ENCODE measurements at regions not wholly inside any gene's neighbourhood (a gene's known extent, or its start where the extent isn't known, plus 50 kb on each side); places are given as distances from the start of the nearest gene placed in this dataset.

DNA sequence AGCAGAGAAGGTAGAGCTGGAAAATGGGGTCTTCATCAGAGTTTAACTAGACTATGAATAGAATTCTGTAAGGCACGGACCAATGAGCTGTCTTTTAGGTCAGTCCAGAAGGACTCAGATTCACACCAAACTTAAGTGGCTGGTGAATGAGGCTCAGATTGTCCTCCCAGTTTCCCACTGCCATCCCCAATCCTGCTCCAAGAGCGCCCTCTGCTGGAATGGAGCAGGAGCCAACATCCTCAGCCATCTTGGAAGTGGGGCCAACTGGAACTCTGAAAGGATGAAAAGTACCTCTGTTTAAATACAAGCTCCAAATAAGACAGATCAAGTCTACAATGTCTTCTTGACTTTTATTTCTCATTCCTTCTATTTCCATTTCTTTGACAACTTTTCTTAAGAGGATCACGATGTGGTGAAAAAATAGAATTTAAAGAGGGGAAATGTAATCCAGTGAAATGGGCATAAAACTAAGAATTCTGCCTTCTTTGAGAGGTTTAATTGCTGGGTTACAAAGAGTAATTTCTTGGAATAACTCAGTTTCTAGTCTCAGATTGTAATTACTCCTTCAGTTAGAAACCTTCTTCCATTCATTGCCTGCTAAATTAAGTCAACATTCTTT lies 217.1 kb upstream of the TPRG1 start:
- peak overlapping the region; percentile 5; the same call in 1 of the 2 replicates for H3K9ac ChIP-seq (ENCODE audit: low read length)
- H3K4me3 ChIP-seq (ENCODE audit: insufficient read depth, low read length, poor library complexity, severe bottlenecking) = no peak overlapping the region
- no peaks in the 10 kb centered on the region for H3K79me2 ChIP-seq (ENCODE audit: insufficient read depth, low read length)
- H3K4me2 ChIP-seq (ENCODE audit: low read depth, low read length, poor library complexity, severe bottlenecking) = no peak overlapping the region
- no peaks in the 10 kb centered on the region for H3K9me3 ChIP-seq (ENCODE audit: insufficient read depth, low read length)
- H3F3A ChIP-seq (ENCODE audit: insufficient read depth) = 0 out of 2 replicates have a peak, but pooled peaks cover 7% of the 10 kb centered on the region
- no peaks in the 10 kb centered on the region for H4K20me1 ChIP-seq (ENCODE audit: low read depth, low read length)
- H3K27ac ChIP-seq (ENCODE audit: low read depth, low read length) = no peak overlapping the region
- H3K9me2 ChIP-seq (replicated peaks; ENCODE audit: insufficient read depth, low read length) = no peaks in the 10 kb centered on the region
- H3K36me3 ChIP-seq (ENCODE audit: low read length) = no peaks in the 10 kb centered on the region
- no peaks in the 10 kb centered on the region for H3K27me3 ChIP-seq (ENCODE audit: low read length)
- peak overlapping the region; percentile 10 for H2AFZ ChIP-seq (ENCODE audit: low read depth, low read length, severe bottlenecking)
- TF ChIP-seq EZH2phosphoT487 (conservative IDR thresholded peaks at IDR 0.05; ENCODE audit: low read length) = no peak
- TF ChIP-seq, protein P1, sequence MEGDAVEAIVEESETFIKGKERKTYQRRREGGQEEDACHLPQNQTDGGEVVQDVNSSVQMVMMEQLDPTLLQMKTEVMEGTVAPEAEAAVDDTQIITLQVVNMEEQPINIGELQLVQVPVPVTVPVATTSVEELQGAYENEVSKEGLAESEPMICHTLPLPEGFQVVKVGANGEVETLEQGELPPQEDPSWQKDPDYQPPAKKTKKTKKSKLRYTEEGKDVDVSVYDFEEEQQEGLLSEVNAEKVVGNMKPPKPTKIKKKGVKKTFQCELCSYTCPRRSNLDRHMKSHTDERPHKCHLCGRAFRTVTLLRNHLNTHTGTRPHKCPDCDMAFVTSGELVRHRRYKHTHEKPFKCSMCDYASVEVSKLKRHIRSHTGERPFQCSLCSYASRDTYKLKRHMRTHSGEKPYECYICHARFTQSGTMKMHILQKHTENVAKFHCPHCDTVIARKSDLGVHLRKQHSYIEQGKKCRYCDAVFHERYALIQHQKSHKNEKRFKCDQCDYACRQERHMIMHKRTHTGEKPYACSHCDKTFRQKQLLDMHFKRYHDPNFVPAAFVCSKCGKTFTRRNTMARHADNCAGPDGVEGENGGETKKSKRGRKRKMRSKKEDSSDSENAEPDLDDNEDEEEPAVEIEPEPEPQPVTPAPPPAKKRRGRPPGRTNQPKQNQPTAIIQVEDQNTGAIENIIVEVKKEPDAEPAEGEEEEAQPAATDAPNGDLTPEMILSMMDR (IDR thresholded peaks at IDR 0.05; ENCODE audit: insufficient read depth, low read length, poor library complexity, severe bottlenecking) = peak; percentile 93

DNA sequence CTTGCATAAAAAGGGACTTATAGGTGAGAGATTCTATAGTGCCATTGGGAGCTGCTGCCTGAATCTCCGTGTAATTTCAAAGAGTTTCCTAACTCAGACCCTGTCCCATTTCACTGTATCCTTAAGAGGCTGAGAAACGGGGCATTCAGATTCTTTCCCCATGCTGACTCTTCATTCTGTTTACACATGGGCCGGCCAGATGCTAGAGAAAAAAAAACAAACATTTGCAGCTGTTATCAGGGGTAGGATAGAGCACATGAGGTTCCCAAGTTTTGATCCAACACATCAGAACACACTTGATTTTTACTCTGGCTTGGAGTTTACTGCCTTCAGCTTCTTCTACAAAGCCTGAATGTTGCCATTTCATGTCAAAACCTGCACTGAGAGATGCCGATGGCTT lies 215.9 kb upstream of the TPRG1 start:
- H3K36me3 ChIP-seq (ENCODE audit: low read length) = no peaks in the 10 kb centered on the region
- no peaks in the 10 kb centered on the region for H3K27me3 ChIP-seq (ENCODE audit: low read length)
- no peaks in the 10 kb centered on the region for H4K20me1 ChIP-seq (ENCODE audit: low read depth, low read length)
- H3K9me2 ChIP-seq (replicated peaks; ENCODE audit: insufficient read depth, low read length) = no peaks in the 10 kb centered on the region
- TF ChIP-seq EZH2phosphoT487 (conservative IDR thresholded peaks at IDR 0.05; ENCODE audit: low read length) = no peak
- 0 out of 2 replicates have a peak, but pooled peaks cover 7% of the 10 kb centered on the region for H3F3A ChIP-seq (ENCODE audit: insufficient read depth)
- no peak overlapping the region for H3K27ac ChIP-seq (ENCODE audit: low read depth, low read length)
- no peak overlapping the region for H3K4me2 ChIP-seq (ENCODE audit: low read depth, low read length, poor library complexity, severe bottlenecking)
- no peak overlapping the region for H2AFZ ChIP-seq (ENCODE audit: low read depth, low read length, severe bottlenecking)
- H3K9me3 ChIP-seq (ENCODE audit: insufficient read depth, low read length) = no peaks in the 10 kb centered on the region
- H3K79me2 ChIP-seq (ENCODE audit: insufficient read depth, low read length) = no peaks in the 10 kb centered on the region
- H3K4me3 ChIP-seq (ENCODE audit: insufficient read depth, low read length, poor library complexity, severe bottlenecking) = no peak overlapping the region
- no peak overlapping the region for H3K9ac ChIP-seq (ENCODE audit: low read length)

DNA sequence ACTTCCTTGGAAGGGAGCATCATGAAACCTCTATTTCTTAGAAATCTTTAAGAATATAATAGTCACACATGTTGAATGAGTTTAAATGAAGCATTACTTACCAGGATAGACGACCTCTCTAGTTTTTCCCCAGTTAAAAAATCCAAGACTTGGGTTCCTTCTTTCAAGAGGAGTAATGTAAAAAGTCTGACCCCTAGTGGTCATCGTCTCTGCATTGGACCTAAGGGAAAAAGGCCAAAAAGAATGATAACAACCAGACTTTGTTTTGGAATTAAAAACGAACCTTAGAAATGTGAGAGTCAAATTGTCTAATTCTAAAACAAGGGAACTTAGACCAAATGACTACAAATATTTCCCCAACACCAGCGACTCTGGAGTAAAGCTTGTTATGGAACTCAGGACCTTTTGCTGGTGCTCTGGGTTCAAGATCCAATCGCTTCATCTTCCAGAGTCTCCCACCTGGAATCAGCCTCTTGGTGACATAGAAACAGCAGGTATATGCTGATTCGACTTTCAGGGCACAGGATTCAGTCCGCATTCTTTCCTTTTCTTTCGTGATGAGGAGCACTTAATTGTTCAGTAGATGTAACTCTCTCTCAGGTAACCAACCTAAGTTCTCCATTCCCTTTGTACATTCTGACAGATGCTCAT lies 214.8 kb upstream of the TPRG1 start:
- no peak for TF ChIP-seq EZH2phosphoT487 (conservative IDR thresholded peaks at IDR 0.05; ENCODE audit: low read length)
- TF ChIP-seq, protein P1 (IDR thresholded peaks at IDR 0.05; ENCODE audit: insufficient read depth, low read length, poor library complexity, severe bottlenecking) = peak; percentile 90
- Histone ChIP-seq H3K27me3 (ENCODE audit: low read length) (no peaks in the 10 kb centered on the region), H3K9me3 (ENCODE audit: insufficient read depth, low read length) (no peaks in the 10 kb centered on the region), H3K9me2 (replicated peaks; ENCODE audit: insufficient read depth, low read length) (no peaks in the 10 kb centered on the region), H3F3A (ENCODE audit: insufficient read depth) (0 out of 2 replicates have a peak, but pooled peaks cover 7% of the 10 kb centered on the region), H3K4me2 (ENCODE audit: low read depth, low read length, poor library complexity, severe bottlenecking) (no peak overlapping the region), H3K4me3 (ENCODE audit: insufficient read depth, low read length, poor library complexity, severe bottlenecking) (no peak overlapping the region), H3K36me3 (ENCODE audit: low read length) (no peaks in the 10 kb centered on the region), H4K20me1 (ENCODE audit: low read depth, low read length) (no peaks in the 10 kb centered on the region), H3K27ac (ENCODE audit: low read depth, low read length) (no peak overlapping the region), H3K79me2 (ENCODE audit: insufficient read depth, low read length) (no peaks in the 10 kb centered on the region), H3K9ac (ENCODE audit: low read length) (no peak overlapping the region), H2AFZ (ENCODE audit: low read depth, low read length, severe bottlenecking) (no peak overlapping the region)

DNA sequence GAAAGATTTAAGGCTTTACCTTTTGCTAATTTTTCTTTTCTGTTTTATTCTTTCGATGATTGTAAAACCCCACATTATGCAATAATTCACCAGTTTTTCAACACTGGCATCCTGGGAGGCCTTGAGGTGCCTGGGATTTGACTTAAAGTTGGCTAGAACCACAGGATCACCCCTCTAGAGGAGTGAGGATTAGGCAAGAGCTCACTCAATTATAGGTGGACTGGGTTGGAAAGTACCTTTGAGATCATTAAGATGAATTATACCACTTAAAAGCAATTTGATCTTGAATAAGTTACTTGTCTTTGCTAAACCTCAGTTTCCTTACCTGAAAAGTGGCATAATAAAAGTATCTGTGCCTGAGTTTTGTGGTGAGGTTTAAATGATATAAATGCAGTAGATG lies 212.8 kb upstream of the TPRG1 start:
- Histone ChIP-seq H3K9ac (ENCODE audit: low read length) (no peak overlapping the region), H2AFZ (ENCODE audit: low read depth, low read length, severe bottlenecking) (no peak overlapping the region), H4K20me1 (ENCODE audit: low read depth, low read length) (no peaks in the 10 kb centered on the region), H3K4me2 (ENCODE audit: low read depth, low read length, poor library complexity, severe bottlenecking) (no peak overlapping the region), H3K79me2 (ENCODE audit: insufficient read depth, low read length) (no peaks in the 10 kb centered on the region), H3K27ac (ENCODE audit: low read depth, low read length) (no peak overlapping the region), H3K9me2 (replicated peaks; ENCODE audit: insufficient read depth, low read length) (no peaks in the 10 kb centered on the region), H3K4me3 (ENCODE audit: insufficient read depth, low read length, poor library complexity, severe bottlenecking) (no peak overlapping the region), H3K36me3 (ENCODE audit: low read length) (no peaks in the 10 kb centered on the region), H3F3A (ENCODE audit: insufficient read depth) (0 out of 2 replicates have a peak, but pooled peaks cover 7% of the 10 kb centered on the region), H3K27me3 (ENCODE audit: low read length) (no peaks in the 10 kb centered on the region), H3K9me3 (ENCODE audit: insufficient read depth, low read length) (no peaks in the 10 kb centered on the region)
- TF ChIP-seq, protein P1 (IDR thresholded peaks at IDR 0.05; ENCODE audit: insufficient read depth, low read length, poor library complexity, severe bottlenecking) = no peak
- no peak for TF ChIP-seq EZH2phosphoT487 (conservative IDR thresholded peaks at IDR 0.05; ENCODE audit: low read length)
